ENCODE measurements at regions not wholly inside any gene's neighbourhood (a gene's known extent, or its start where the extent isn't known, plus 50 kb on each side); places are given as distances from the start of the nearest gene placed in this dataset.

- DNase-seq (ENCODE audit: extremely low spot score), result no peak
- ChIA-PET POLR2A (interaction anchor here (1.1 kb wide), 1 partner anchor 46 kb away, joined by 4 read pairs; no protein-coding TSS in a partner anchor), CTCF (no interaction called here)
- TF ChIP-seq CTBP1 (IDR thresholded peaks at IDR 0.05; ENCODE audit: borderline replicate concordance), result no peak
- TF ChIP-seq ARNT (IDR thresholded peaks at IDR 0.05), result no peak
- TF ChIP-seq TARDBP (IDR thresholded peaks at IDR 0.05), result no peak
- no peak for TF ChIP-seq ZNF384 (IDR thresholded peaks at IDR 0.05)
- no peak for TF ChIP-seq FOXK2 (IDR thresholded peaks at IDR 0.05)
- no peak for TF ChIP-seq ELF4 (IDR thresholded peaks at IDR 0.05)
- TF ChIP-seq SP1 (IDR thresholded peaks at IDR 0.05), result no peak
- no peak for TF ChIP-seq PKNOX1 (IDR thresholded peaks at IDR 0.05)
- no peak for TF ChIP-seq BHLHE40 (IDR thresholded peaks at IDR 0.05; ENCODE audit: borderline replicate concordance)
- no peak for TF ChIP-seq FOXM1 (IDR thresholded peaks at IDR 0.05; ENCODE audit: borderline replicate concordance)
- no peak for TF ChIP-seq SUZ12 (IDR thresholded peaks at IDR 0.05)
- no peak for TF ChIP-seq FOXA1 (IDR thresholded peaks at IDR 0.05)
- no peak for TF ChIP-seq LEF1 (IDR thresholded peaks at IDR 0.05; ENCODE audit: borderline replicate concordance)
- no peak for TF ChIP-seq NFRKB (IDR thresholded peaks at IDR 0.05)
- TF ChIP-seq L3MBTL2 (conservative IDR thresholded peaks at IDR 0.05), result no peak
- no peak for TF ChIP-seq HDGF (IDR thresholded peaks at IDR 0.05; ENCODE audit: borderline replicate concordance)
Measured at GRCh38 chr6:27101824-27102223, 145.7 kb upstream of the PRSS16 start.

- no peak for DNase-seq (ENCODE audit: extremely low spot score)
- TF ChIP-seq BHLHE40 (IDR thresholded peaks at IDR 0.05; ENCODE audit: borderline replicate concordance) (no peak), HDGF (IDR thresholded peaks at IDR 0.05; ENCODE audit: borderline replicate concordance) (no peak), FOXM1 (IDR thresholded peaks at IDR 0.05; ENCODE audit: borderline replicate concordance) (no peak), PKNOX1 (IDR thresholded peaks at IDR 0.05) (no peak), FOXK2 (IDR thresholded peaks at IDR 0.05) (no peak), NFRKB (IDR thresholded peaks at IDR 0.05) (no peak), SP1 (IDR thresholded peaks at IDR 0.05) (no peak), LEF1 (IDR thresholded peaks at IDR 0.05; ENCODE audit: borderline replicate concordance) (no peak), SUZ12 (IDR thresholded peaks at IDR 0.05) (no peak), ZNF384 (IDR thresholded peaks at IDR 0.05) (no peak), FOXA1 (IDR thresholded peaks at IDR 0.05) (no peak), ARNT (IDR thresholded peaks at IDR 0.05) (no peak), CTBP1 (IDR thresholded peaks at IDR 0.05; ENCODE audit: borderline replicate concordance) (no peak), ELF4 (IDR thresholded peaks at IDR 0.05) (no peak), TARDBP (IDR thresholded peaks at IDR 0.05) (no peak), L3MBTL2 (conservative IDR thresholded peaks at IDR 0.05) (no peak)
- CTCF ChIA-PET, result no interaction called here
- POLR2A ChIA-PET, result no interaction called here
Measured at GRCh38 chr6:27106382-27106781, 141.1 kb upstream of the PRSS16 start.

- ChIA-PET CTCF (no interaction called here), POLR2A (interaction anchor here (0.6 kb wide), 1 partner anchor 20 kb away, joined by 3 read pairs; no protein-coding TSS in a partner anchor)
- TF ChIP-seq FOXA1 (IDR thresholded peaks at IDR 0.05) (no peak), LEF1 (IDR thresholded peaks at IDR 0.05; ENCODE audit: borderline replicate concordance) (no peak), PKNOX1 (IDR thresholded peaks at IDR 0.05) (no peak), NFRKB (IDR thresholded peaks at IDR 0.05) (no peak), ZNF384 (IDR thresholded peaks at IDR 0.05) (no peak), HDGF (IDR thresholded peaks at IDR 0.05; ENCODE audit: borderline replicate concordance) (no peak), ELF4 (IDR thresholded peaks at IDR 0.05) (no peak), TARDBP (IDR thresholded peaks at IDR 0.05) (no peak), FOXK2 (IDR thresholded peaks at IDR 0.05) (no peak), L3MBTL2 (conservative IDR thresholded peaks at IDR 0.05) (no peak), SUZ12 (IDR thresholded peaks at IDR 0.05) (no peak), CTBP1 (IDR thresholded peaks at IDR 0.05; ENCODE audit: borderline replicate concordance) (no peak), ARNT (IDR thresholded peaks at IDR 0.05) (no peak), BHLHE40 (IDR thresholded peaks at IDR 0.05; ENCODE audit: borderline replicate concordance) (no peak), SP1 (IDR thresholded peaks at IDR 0.05) (no peak)
- DNase-seq (ENCODE audit: extremely low spot score), result no peak
Measured at GRCh38 chr6:27111743-27112142, 135.8 kb upstream of the PRSS16 start.

GRCh38 chr6:27112974-27113373 is 134.5 kb upstream of the PRSS16 start:
- no peak for TF ChIP-seq CTBP1 (IDR thresholded peaks at IDR 0.05; ENCODE audit: borderline replicate concordance)
- ChIA-PET POLR2A (no interaction called here), CTCF (no interaction called here)
- no peak for DNase-seq (ENCODE audit: extremely low spot score)

GRCh38 chr6:27119329-27119728 is 128.2 kb upstream of the PRSS16 start:
- POLR2A ChIA-PET, result no interaction called here
- CTCF ChIA-PET, result interaction anchor here (1.1 kb wide), 1 partner anchor 8 kb away, joined by 4 read pairs; no protein-coding TSS in a partner anchor
- DNase-seq (ENCODE audit: extremely low spot score), result no peak
- no peak for TF ChIP-seq BHLHE40 (IDR thresholded peaks at IDR 0.05; ENCODE audit: borderline replicate concordance)
- no peak for TF ChIP-seq TARDBP (IDR thresholded peaks at IDR 0.05)
- TF ChIP-seq L3MBTL2 (conservative IDR thresholded peaks at IDR 0.05), result no peak
- no peak for TF ChIP-seq FOXA1 (IDR thresholded peaks at IDR 0.05)
- no peak for TF ChIP-seq LEF1 (IDR thresholded peaks at IDR 0.05; ENCODE audit: borderline replicate concordance)
- no peak for TF ChIP-seq SUZ12 (IDR thresholded peaks at IDR 0.05)
- no peak for TF ChIP-seq HDGF (IDR thresholded peaks at IDR 0.05; ENCODE audit: borderline replicate concordance)
- no peak for TF ChIP-seq NFRKB (IDR thresholded peaks at IDR 0.05)
- TF ChIP-seq ELF4 (IDR thresholded peaks at IDR 0.05), result no peak
- TF ChIP-seq CTBP1 (IDR thresholded peaks at IDR 0.05; ENCODE audit: borderline replicate concordance), result no peak
- TF ChIP-seq FOXM1 (IDR thresholded peaks at IDR 0.05; ENCODE audit: borderline replicate concordance), result no peak

GRCh38 chr6:27119761-27120160 is 127.7 kb upstream of the PRSS16 start:
- no peak for DNase-seq (ENCODE audit: extremely low spot score)
- ChIA-PET CTCF (no interaction called here), POLR2A (no interaction called here)
- TF ChIP-seq BHLHE40 (IDR thresholded peaks at IDR 0.05; ENCODE audit: borderline replicate concordance) (no peak), ELF4 (IDR thresholded peaks at IDR 0.05) (no peak), ZNF384 (IDR thresholded peaks at IDR 0.05) (no peak)
